Hepatocyte (in vitro differentiated cells): ENCODE measurements at regions not wholly inside any gene's neighbourhood (a gene's known extent, or its start where the extent isn't known, plus 50 kb on each side); places are given as distances from the start of the nearest gene placed in this dataset.
"Not testable (repeated sequence)": the region's sequence is repeated elsewhere in the genome, so short reads cannot be mapped to it uniquely, and the experiment has no call there.

ENCODE experiments used
- DNase-seq: peaks from one replicate; pipeline ENCODE4 v3.0.0-alpha.2; 2016; ENCODE audit warnings: low spot score
- H2AFZ ChIP-seq: fragments of 200-600 bp; sonication (generic); 2 replicates; pipeline ENCODE4 v1.6.0; 2016; ENCODE audit warnings: antibody characterized with exemption, mild to moderate bottlenecking
- H3K27ac ChIP-seq: fragments of 200-600 bp; sonication (generic); 2 replicates; pipeline ENCODE4 v1.5.1; 2016; ENCODE audit warnings: mild to moderate bottlenecking
- H3K27me3 ChIP-seq: fragments of 200-600 bp; sonication (generic); 2 replicates; pipeline ENCODE4 v1.6.1; 2016
- H3K36me3 ChIP-seq: fragments of 200-600 bp; sonication (generic); replicated peaks from 2 replicates; pipeline ENCODE4 v1.5.1; 2016; ENCODE audit warnings: low read depth; ENCODE audit not compliant: insufficient read depth
- H3K4me1 ChIP-seq: fragments of 200-600 bp; sonication (generic); 2 replicates; pipeline ENCODE4 v1.5.1; 2016; ENCODE audit warnings: mild to moderate bottlenecking, moderate library complexity; ENCODE audit not compliant: insufficient read depth
- H3K4me2 ChIP-seq: fragments of 200-600 bp; sonication (generic); 2 replicates; pipeline ENCODE4 v1.6.0; 2016
- H3K4me3 ChIP-seq: fragments of 200-600 bp; sonication (generic); 2 replicates; pipeline ENCODE4 v1.5.1; 2016; ENCODE audit warnings: mild to moderate bottlenecking
- H3K79me2 ChIP-seq: fragments of 200-600 bp; sonication (generic); 2 replicates; pipeline ENCODE4 v1.6.0; 2017; ENCODE audit warnings: mild to moderate bottlenecking
- H3K9me2 ChIP-seq: fragments of 200-600 bp; sonication (generic); replicated peaks from 2 replicates; pipeline ENCODE4 v1.6.0; 2017; ENCODE audit warnings: mild to moderate bottlenecking; ENCODE audit not compliant: insufficient read depth
- H3K9me3 ChIP-seq: fragments of 200-600 bp; sonication (generic); 2 replicates; pipeline ENCODE4 v1.5.1; 2016; ENCODE audit warnings: low read depth, mild to moderate bottlenecking
- H4K20me1 ChIP-seq: fragments of 200-600 bp; sonication (generic); 2 replicates; pipeline ENCODE4 v1.6.0; 2016; ENCODE audit warnings: mild to moderate bottlenecking; ENCODE audit not compliant: insufficient read depth, poor library complexity, severe bottlenecking
- EZH2 ChIP-seq: fragments of 200-600 bp; sonication (generic); IDR thresholded peaks from 2 replicates; pipeline ENCODE4 v1.6.1; 2016; ENCODE audit warnings: antibody characterized with exemption, mild to moderate bottlenecking, borderline replicate concordance
- EZH2phosphoT487 ChIP-seq: fragments of 200-600 bp; sonication (generic); IDR thresholded peaks from one replicate; pipeline ENCODE4 v1.6.1; 2018; ENCODE audit warnings: antibody characterized with exemption, mild to moderate bottlenecking, low read depth, moderate library complexity; ENCODE audit not compliant: unreplicated experiment, severe bottlenecking
- WGBS: methylation state at CpG from one replicate; pipeline ENCODE4 v1.1.6; 2016; ENCODE audit warnings: low lambda C conversion rate; ENCODE audit errors: missing lambda C conversion rate; 5-methylcytosine and 5-hydroxymethylcytosine counted together
- TF ChIP-seq, protein P1 (sequence below): fragments of 200-600 bp; sonication (generic); IDR thresholded peaks from 2 replicates; pipeline ENCODE4 v1.5.1; 2016; ENCODE audit warnings: antibody characterized with exemption, mild to moderate bottlenecking; ENCODE audit not compliant: poor library complexity

DNA sequence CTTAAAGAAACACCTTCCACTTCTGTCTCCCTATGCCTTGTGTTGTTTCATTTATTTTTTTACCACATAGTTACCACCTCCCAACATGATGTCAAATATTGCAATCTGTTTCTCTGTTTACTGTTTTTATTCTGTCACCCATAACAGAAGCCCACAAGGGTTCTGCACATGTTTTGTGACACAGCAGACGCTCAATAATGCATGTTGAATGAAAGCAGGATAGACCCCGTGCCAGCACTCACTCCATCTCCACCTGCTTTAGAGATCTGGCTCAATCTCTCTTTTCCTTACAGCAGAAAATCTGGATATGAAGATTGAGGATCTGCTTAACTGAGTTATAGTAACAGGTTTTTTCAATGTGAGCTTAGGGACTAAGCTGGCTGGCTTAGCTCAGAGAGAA, 116.8 kb upstream of the NUDT10 start:
- Histone ChIP-seq H2AFZ (no peak overlapping the region), H3K36me3 (no peaks in the 10 kb centered on the region), H3K27me3 (no peaks in the 10 kb centered on the region), H3K9me3 (no peaks in the 10 kb centered on the region), H3K4me2 (no peak overlapping the region), H3K79me2 (no peaks in the 10 kb centered on the region), H3K4me1 (no peaks in the 10 kb centered on the region), H3K9me2 (no peaks in the 10 kb centered on the region), H3K27ac (no peak overlapping the region), H4K20me1 (no peaks in the 10 kb centered on the region), H3K4me3 (no peak overlapping the region)
- TF ChIP-seq EZH2 (no peak), EZH2phosphoT487 (no peak)
- TF ChIP-seq, protein P1, sequence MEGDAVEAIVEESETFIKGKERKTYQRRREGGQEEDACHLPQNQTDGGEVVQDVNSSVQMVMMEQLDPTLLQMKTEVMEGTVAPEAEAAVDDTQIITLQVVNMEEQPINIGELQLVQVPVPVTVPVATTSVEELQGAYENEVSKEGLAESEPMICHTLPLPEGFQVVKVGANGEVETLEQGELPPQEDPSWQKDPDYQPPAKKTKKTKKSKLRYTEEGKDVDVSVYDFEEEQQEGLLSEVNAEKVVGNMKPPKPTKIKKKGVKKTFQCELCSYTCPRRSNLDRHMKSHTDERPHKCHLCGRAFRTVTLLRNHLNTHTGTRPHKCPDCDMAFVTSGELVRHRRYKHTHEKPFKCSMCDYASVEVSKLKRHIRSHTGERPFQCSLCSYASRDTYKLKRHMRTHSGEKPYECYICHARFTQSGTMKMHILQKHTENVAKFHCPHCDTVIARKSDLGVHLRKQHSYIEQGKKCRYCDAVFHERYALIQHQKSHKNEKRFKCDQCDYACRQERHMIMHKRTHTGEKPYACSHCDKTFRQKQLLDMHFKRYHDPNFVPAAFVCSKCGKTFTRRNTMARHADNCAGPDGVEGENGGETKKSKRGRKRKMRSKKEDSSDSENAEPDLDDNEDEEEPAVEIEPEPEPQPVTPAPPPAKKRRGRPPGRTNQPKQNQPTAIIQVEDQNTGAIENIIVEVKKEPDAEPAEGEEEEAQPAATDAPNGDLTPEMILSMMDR: no peak
- 75% methylated on average over 2 of the region's 2 CpGs for WGBS
- no peak for DNase-seq

DNA sequence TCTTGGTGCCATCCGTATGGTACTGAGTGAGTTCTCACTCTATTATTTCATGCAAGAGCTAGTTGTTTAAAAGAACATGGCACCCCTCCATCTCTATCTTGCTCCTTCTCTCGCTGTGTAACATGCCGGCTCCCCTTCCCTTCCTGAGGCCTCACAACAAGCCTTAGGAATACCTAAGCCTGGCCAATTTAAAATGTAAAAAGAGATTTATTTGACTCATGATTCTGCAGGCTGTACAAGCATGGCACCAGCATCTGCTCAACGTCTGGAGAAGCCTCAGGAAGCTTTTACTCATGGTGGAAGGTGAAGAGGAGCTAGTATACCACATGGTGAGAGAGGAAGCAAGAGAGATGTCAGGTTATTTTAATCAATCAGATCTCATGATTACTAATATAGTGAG, 90.4 kb upstream of the NUDT10 start:
- Histone ChIP-seq H3K27ac (no peak overlapping the region), H3K79me2 (no peaks in the 10 kb centered on the region), H3K9me3 (no peaks in the 10 kb centered on the region), H3K36me3 (no peaks in the 10 kb centered on the region), H3K27me3 (no peaks in the 10 kb centered on the region), H2AFZ (no peak overlapping the region), H3K4me2 (no peak overlapping the region), H3K4me1 (no peaks in the 10 kb centered on the region), H3K9me2 (no peaks in the 10 kb centered on the region), H4K20me1 (no peaks in the 10 kb centered on the region), H3K4me3 (no peak overlapping the region)
- WGBS: 63% methylated on average over 4 of the region's 4 CpGs
- DNase-seq: no peak
- TF ChIP-seq, protein P1: no peak
- TF ChIP-seq EZH2phosphoT487 (no peak), EZH2 (no peak)

DNA sequence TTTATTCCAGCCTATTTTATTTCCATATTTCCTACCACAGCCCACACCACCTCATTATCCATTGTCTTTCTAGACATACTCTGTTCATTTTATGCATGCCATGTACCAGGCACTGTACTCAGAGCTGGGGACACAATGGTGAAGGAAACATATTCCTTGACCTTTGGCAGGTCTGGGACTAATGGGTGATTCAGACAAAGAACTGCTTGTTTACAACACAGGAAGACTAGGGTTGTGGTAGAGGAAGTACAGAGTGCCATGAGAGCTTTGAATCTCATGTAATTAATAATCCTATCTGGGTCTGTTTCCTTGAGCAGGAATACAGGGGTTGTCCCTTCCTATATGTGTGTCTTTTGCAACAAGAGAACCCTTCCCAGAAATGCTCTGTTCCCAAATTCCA, 75.1 kb upstream of the NUDT10 start:
- no peaks in the 10 kb centered on the region for H3K79me2 ChIP-seq
- H3K9me3 ChIP-seq: no peaks in the 10 kb centered on the region
- no peaks in the 10 kb centered on the region for H3K4me1 ChIP-seq
- no peak overlapping the region for H2AFZ ChIP-seq
- no peak for TF ChIP-seq EZH2phosphoT487
- TF ChIP-seq, protein P1: no peak
- TF ChIP-seq EZH2: no peak
- H3K36me3 ChIP-seq: no peaks in the 10 kb centered on the region
- no peaks in the 10 kb centered on the region for H4K20me1 ChIP-seq
- H3K27ac ChIP-seq: no peak overlapping the region
- H3K9me2 ChIP-seq: no peaks in the 10 kb centered on the region
- no peak for DNase-seq
- no peak overlapping the region for H3K4me3 ChIP-seq
- no peak overlapping the region for H3K4me2 ChIP-seq
- H3K27me3 ChIP-seq: no peaks in the 10 kb centered on the region

DNA sequence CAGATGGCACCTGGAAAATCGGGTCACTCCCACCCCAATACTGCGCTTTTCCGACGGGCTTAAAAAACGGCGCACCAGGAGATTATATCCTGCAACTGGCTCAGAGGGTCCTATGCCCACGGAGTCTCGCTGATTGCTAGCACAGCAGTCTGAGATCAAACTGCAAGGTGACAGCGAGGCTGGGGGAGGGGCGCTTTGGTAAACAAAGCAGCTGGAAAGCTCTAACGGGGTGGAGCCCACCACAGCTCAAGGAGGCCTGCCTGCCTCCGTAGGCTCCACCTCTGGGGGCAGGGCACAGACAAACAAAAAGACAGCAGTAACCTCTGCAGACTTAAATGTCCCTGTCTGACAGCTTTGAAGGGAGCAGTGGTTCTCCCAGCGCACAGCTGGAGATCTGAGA, 70.4 kb upstream of the NUDT10 start:
- H3K27ac ChIP-seq, H3K36me3 ChIP-seq, DNase-seq, H4K20me1 ChIP-seq, H3K4me2 ChIP-seq, H2AFZ ChIP-seq, H3K27me3 ChIP-seq, H3K4me3 ChIP-seq, H3K4me1 ChIP-seq, H3K9me2 ChIP-seq, H3K9me3 ChIP-seq, H3K79me2 ChIP-seq: not testable (repeated sequence)
- 66% methylated on average over 13 of the region's 13 CpGs for WGBS
